HCT116 (cell line): ENCODE measurements at regions not wholly inside any gene's neighbourhood (a gene's known extent, or its start where the extent isn't known, plus 50 kb on each side); places are given as distances from the start of the nearest gene placed in this dataset.
"Not testable (repeated sequence)": the region's sequence is repeated elsewhere in the genome, so short reads cannot be mapped to it uniquely, and the experiment has no call there.

ENCODE experiments used
- ATAC-seq: fragments of 200-7000 bp; cut with Tn5 transposase; 2 replicates; pipeline ENCODE4 v1.9.1; 2020; ENCODE audit warnings: mild to moderate bottlenecking, moderate library complexity
- BruUV-seq: library from RNA; stranded (reverse); fragments of 400-500 nt; replicated peaks from 2 replicates; lab custom pipeline; 2021; lab: Mats Ljungman, UMichigan
- CTCF ChIA-PET: fragments of 300-600 bp; sonication (Branson Sonifier 250); formaldehyde crosslinking; loops from one replicate; lab custom pipeline; 2021; ENCODE audit warnings: antibody characterized with exemption; lab: Charles Lee
- POLR2A ChIA-PET: fragments of 300-600, 350-600 bp; sonication (Branson Sonifier 250); formaldehyde crosslinking; loops from one replicate; lab custom pipeline; 2021; ENCODE audit warnings: antibody characterized with exemption; lab: Charles Lee
- RAD21 ChIA-PET, 2 experiments: fragments of 300-600 bp; sonication (Branson Sonifier 250); formaldehyde crosslinking; loops; one replicate each; lab custom pipeline; 2023; ENCODE audit warnings: low total read pairs in 2 of 2; ENCODE audit not compliant: uncharacterized antibody in 2 of 2, unreplicated experiment in 2 of 2, low non-redundant PET in 1 of 2; lab: Charles Lee
- DNase-seq: peaks from one replicate; pipeline ENCODE4 v3.0.0-alpha.2; 2010; ENCODE audit warnings: low read depth, low spot score
- H2AFZ ChIP-seq: fragments of 200-600 bp; shearing (Covaris generic), sonication (generic); 2 replicates; pipeline ENCODE4 v1.6.1; 2017; ENCODE audit warnings: low read depth, mixed run types, mixed read lengths, antibody characterized with exemption, low read length; ENCODE audit not compliant: poor library complexity, severe bottlenecking
- H3K27ac ChIP-seq: 2 replicates; pipeline ENCODE4 v1.5.1; 2012; ENCODE audit warnings: low read depth, low read length
- H3K27me3 ChIP-seq: fragments of 200-600 bp; sonication (generic); 2 replicates; pipeline ENCODE4 v1.6.1; 2016; ENCODE audit warnings: mixed run types, low read length, mixed read lengths; ENCODE audit not compliant: insufficient read depth
- H3K36me3 ChIP-seq, 2 experiments: fragments of 200-500 bp in 1 of 2; fragments of 200-600 bp in 1 of 2; sonication (Bioruptor generic) in 1 of 2; sonication (generic) in 1 of 2; 2 replicates each; pipeline versions ENCODE4 v1.5.1 to v1.6.1; 2014 to 2016; ENCODE audit warnings: low read length in 2 of 2, inconsistent platforms in 1 of 2, mixed read lengths in 1 of 2, mixed run types in 1 of 2; ENCODE audit not compliant: insufficient read depth in 2 of 2, control insufficient read depth in 1 of 2
- H3K4me1 ChIP-seq, 2 experiments: fragments of 200-600 bp in 1 of 2; sonication (generic) in 1 of 2; 2 replicates each; pipeline versions ENCODE4 v1.5.1 to v1.6.1; 2012 to 2017; ENCODE audit warnings: low read length in 2 of 2, inconsistent platforms in 1 of 2, mild to moderate bottlenecking in 1 of 2, mixed read lengths in 1 of 2, mixed run types in 1 of 2, moderate library complexity in 1 of 2; ENCODE audit not compliant: insufficient read depth in 2 of 2, control insufficient read depth in 1 of 2
- H3K4me2 ChIP-seq: fragments of 200-600 bp; sonication (generic); 2 replicates; pipeline ENCODE4 v1.6.1; 2017; ENCODE audit warnings: mixed run types, low read length, mixed read lengths
- H3K4me3 ChIP-seq, 2 experiments: fragments of 200-600 bp in 1 of 2; sonication (generic) in 1 of 2; replicated peaks in 1 of 2; 2 replicates each; pipeline ENCODE4 v1.5.1; 2011 to 2016; ENCODE audit warnings: low read length in 2 of 2, control low read depth in 1 of 2, low read depth in 1 of 2, mild to moderate bottlenecking in 1 of 2, mixed read lengths in 1 of 2, mixed run types in 1 of 2
- H3K79me2 ChIP-seq: fragments of 200-600 bp; sonication (generic); 2 replicates; pipeline ENCODE4 v1.6.1; 2017; ENCODE audit warnings: mild to moderate bottlenecking, mixed run types, low read length, moderate library complexity, mixed read lengths; ENCODE audit not compliant: insufficient read depth
- H3K9ac ChIP-seq: fragments of 200-600 bp; sonication (generic); 2 replicates; pipeline ENCODE4 v1.6.1; 2016; ENCODE audit warnings: low read length, mixed read lengths
- H3K9me2 ChIP-seq: fragments of 200-600 bp; sonication (generic), shearing (Covaris generic); 2 replicates; pipeline ENCODE4 v1.6.1; 2017; ENCODE audit warnings: mixed run types, mild to moderate bottlenecking, moderate library complexity; ENCODE audit not compliant: insufficient read depth
- H3K9me3 ChIP-seq, 2 experiments: fragments of 200-500 bp in 1 of 2; fragments of 200-600 bp in 1 of 2; sonication (Bioruptor generic) in 1 of 2; sonication (generic) in 1 of 2; 2 replicates each; pipeline ENCODE4 v1.6.1; 2014 to 2017; ENCODE audit warnings: low read length in 2 of 2, mixed read lengths in 2 of 2, inconsistent platforms in 1 of 2, low read depth in 1 of 2, mild to moderate bottlenecking in 1 of 2, mixed run types in 1 of 2, moderate library complexity in 1 of 2; ENCODE audit not compliant: control insufficient read depth in 1 of 2, insufficient read depth in 1 of 2
- H4K20me1 ChIP-seq: fragments of 200-600 bp; sonication (generic), shearing (Covaris generic); 2 replicates; pipeline ENCODE4 v1.6.1; 2017; ENCODE audit warnings: mixed run types, mild to moderate bottlenecking, moderate library complexity; ENCODE audit not compliant: insufficient read depth
- CBX3 ChIP-seq: IDR thresholded peaks from 2 replicates; pipeline ENCODE4 v1.6.1; 2012; ENCODE audit warnings: low read depth
- FOSL1 ChIP-seq: IDR thresholded peaks from 2 replicates; pipeline ENCODE4 v1.6.1; 2012; ENCODE audit warnings: low read depth
- MAX ChIP-seq: IDR thresholded peaks from 2 replicates; pipeline ENCODE4 v1.6.1; 2012
- POLR2AphosphoS5 ChIP-seq: IDR thresholded peaks from 2 replicates; pipeline ENCODE4 v1.6.1; 2011; ENCODE audit warnings: mild to moderate bottlenecking, low read depth, low read length, moderate library complexity
- ZBTB33 ChIP-seq: IDR thresholded peaks from 2 replicates; pipeline ENCODE4 v1.6.1; 2011; ENCODE audit warnings: mild to moderate bottlenecking, low read length, moderate library complexity; ENCODE audit not compliant: insufficient replicate concordance; ENCODE audit errors: extremely low read depth
- ZFX ChIP-seq: fragments of 450-650 bp; IDR thresholded peaks from 2 replicates; pipeline ENCODE4 v1.6.1; 2017
- intact Hi-C: fragments of 100-400 bp; cut with micrococcal nuclease; formaldehyde crosslinking; loops from 2 replicates; pipeline ENCODE4 v1.10.0; 2022

- CTCF ChIA-PET, result interaction anchor here (1.3 kb wide), 1 partner anchor 14 kb away, joined by 7 read pairs; no protein-coding TSS in a partner anchor
- TF ChIP-seq ZFX, result no peak
- TF ChIP-seq CBX3, result no peak
- TF ChIP-seq MAX, result no peak
- no peak for TF ChIP-seq FOSL1
- no peak for TF ChIP-seq POLR2AphosphoS5
- no peak for TF ChIP-seq ZBTB33
- BruUV-seq, result no TSS peak
- POLR2A ChIA-PET, result no interaction called here
- ATAC-seq (no peak), DNase-seq (no peak)
- H3K4me1 ChIP-seq, result no peaks in the 10 kb centered on the region
- RAD21 ChIA-PET, result no interaction called here
- no peak overlapping the region for H3K4me3 ChIP-seq
- H3K36me3 ChIP-seq, result no peaks in the 10 kb centered on the region
- H3K79me2 ChIP-seq, result no peaks in the 10 kb centered on the region
- no peak overlapping the region for H3K4me2 ChIP-seq
- no peaks in the 10 kb centered on the region for H4K20me1 ChIP-seq
- no peak overlapping the region for H2AFZ ChIP-seq
- no peak overlapping the region for H3K9ac ChIP-seq
- H3K9me3 ChIP-seq, result no peaks in the 10 kb centered on the region
- no peak overlapping the region for H3K27ac ChIP-seq
- intact Hi-C loops, result no loop called here
- no peaks in the 10 kb centered on the region for H3K27me3 ChIP-seq
- H3K9me2 ChIP-seq, result no peaks in the 10 kb centered on the region
These were observed 97.9 kb upstream of the KIF26B start for GRCh38 chr1:245056913-245057312.

GRCh38 chr1:245056296-245056695, 98.5 kb upstream of the KIF26B start:
- H3K27ac ChIP-seq, H3K4me3 ChIP-seq, H3K27me3 ChIP-seq, intact Hi-C loops, H4K20me1 ChIP-seq, BruUV-seq, H3K9me2 ChIP-seq, H3K79me2 ChIP-seq, H3K36me3 ChIP-seq, DNase-seq, POLR2A ChIA-PET, H3K4me2 ChIP-seq, RAD21 ChIA-PET, ATAC-seq, H3K4me1 ChIP-seq, H3K9ac ChIP-seq, H2AFZ ChIP-seq, H3K9me3 ChIP-seq: not testable (repeated sequence)
- CTCF ChIA-PET, result interaction anchor here (1.2 to 1.3 kb wide), 2 partner anchors 13 to 97 kb away, joined by 3 to 7 read pairs; no protein-coding TSS in a partner anchor
